ENCODE measurements at regions not wholly inside any gene's neighbourhood (a gene's known extent, or its start where the extent isn't known, plus 50 kb on each side); places are given as distances from the start of the nearest gene placed in this dataset.
"Not testable (repeated sequence)": the region's sequence is repeated elsewhere in the genome, so short reads cannot be mapped to it uniquely, and the experiment has no call there.

DNA sequence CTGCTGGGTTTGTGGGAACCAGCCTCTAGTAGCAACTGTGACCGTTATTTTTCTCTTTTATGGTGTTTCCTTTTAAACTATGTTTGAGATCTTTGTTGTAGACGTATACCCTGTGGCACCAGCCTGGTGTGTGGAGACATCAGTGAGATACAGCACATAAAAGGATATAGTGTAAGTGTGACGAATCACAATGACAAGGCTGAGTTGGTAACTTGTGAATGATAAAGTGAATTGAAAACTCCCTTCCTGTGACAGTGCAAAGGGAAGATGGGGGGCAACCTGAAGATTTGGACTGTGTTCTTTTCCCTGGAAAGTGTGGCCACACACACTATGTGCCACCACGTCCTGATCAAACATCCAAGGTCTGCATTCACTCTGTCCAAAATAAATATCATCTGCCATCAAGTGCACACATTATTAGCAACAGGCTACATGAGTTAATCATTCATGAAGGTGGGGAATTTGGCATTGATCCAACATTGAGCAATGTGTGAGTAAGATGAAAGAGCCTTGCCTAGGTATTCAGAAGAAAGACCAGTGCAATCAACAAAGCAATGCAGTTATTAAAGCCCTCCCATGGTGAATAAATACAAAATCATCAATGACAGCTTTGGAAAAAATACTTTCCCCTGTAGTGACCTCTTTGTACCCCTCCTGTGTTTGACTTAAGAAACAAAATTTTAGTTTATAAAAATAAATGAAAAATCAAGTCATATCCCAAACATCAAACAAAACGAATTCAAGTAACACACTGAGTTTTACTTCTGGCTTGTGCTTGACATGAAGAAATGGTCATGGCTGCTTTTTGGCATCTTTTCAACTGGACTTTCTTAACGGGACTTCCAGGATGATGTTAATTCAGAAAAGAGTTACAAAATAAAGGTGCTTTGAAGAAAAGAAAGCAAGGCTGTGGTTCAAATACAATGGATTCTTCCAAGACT lies 1280.5 kb upstream of the ZEB2 start:
- DNase-seq, result no peak

DNA sequence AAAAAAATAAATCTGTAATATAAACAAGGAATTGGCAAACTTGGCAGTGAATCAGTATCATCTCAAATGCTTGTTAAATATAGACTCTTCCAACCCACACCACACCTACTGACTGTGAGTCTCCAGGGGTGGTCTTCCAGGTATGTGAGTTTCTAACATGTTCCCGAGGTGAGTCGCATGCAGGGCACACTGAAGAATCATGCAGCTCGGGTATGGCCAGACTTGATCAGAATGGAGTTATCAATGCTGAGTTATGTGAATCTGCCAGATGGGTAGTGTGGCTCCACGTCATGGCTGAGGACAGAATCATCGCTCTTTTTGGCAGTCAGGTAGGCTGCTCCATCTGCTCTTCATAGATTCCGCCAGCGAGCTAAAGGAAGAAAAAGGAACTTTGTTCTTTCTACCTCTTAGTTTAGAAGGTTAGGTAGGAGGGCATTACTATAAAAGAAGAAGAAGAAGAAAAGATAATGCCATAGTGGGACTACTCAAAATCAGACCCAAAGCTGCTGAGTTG lies 1279.7 kb upstream of the ZEB2 start:
- no peak for DNase-seq

DNA sequence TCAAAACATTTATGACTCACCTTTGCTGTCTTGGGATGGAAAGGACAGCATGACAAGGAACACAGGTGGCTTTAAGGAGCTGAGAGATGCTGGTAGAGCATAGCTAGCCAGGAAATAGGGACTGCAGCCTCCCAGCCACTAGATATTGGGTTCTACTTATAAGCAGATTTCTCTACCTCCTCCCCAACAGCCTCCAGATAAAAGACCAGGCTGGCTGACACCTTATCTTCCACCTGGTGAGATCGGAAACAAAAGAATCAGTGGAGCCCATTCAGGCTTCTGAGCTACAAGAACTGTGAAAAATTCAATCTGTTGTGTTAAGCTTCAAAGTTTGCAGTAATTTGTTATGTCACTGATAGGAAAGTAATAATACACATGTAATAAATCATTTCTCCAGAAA lies 1278.5 kb upstream of the ZEB2 start:
- DNase-seq, result no peak

DNA sequence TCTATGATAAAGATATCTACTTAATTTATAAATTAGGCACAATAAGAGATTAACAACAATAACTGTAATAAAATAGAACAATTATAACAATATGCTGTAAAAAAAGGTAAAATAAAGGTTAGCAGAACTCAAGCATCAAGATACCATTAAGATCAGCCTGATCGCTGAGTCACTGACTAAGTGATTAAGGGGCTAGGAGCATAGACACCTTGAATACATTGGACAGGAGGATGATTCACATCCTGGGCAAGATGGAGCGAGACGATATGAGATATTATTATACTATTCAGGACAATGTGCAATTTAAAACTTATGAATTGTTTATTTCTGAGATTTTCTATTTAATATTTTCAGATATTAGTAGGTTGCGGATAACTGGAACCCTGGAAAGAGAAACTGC lies 1277.8 kb upstream of the ZEB2 start:
- DNase-seq, result no peak

DNA sequence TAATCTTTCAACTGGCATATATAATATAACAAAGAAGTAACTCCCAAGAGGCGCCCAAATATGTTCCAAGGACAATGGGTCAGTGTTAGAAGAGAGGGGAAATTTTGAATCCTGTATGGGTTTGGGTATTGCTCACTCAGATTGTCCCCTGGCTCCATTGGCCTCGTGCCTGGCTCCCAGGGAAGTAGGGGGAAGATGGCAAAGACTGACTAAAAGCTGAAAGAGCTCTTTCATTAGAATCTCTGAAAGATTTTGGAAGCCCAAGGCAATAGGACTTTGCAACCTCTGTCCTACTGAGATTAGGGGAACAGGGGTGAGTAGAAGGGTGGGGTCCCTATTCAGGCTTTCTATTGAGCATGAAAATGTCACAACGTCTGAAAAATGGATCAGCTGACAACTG lies 1272.8 kb upstream of the ZEB2 start:
- DNase-seq, result no peak

DNA sequence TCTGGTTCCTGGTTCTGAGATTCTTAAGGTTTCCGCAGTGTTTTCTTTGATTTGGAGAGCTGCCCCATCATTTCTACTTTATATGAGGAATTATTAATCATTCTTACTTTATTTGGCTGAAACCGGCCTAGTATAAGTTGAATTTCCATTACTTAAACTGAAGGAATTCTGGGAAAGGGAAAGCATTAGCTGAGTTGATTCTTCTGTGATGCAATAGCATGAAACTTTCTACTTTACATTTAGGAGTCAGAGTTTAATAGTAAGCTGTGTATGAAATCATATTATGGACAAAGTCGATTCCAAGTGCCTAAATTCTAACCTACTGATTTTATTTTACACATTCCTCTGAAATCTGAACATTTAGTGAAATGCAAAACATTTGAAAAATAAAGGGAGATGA lies 1269.7 kb upstream of the ZEB2 start:
- no peak for DNase-seq

DNA sequence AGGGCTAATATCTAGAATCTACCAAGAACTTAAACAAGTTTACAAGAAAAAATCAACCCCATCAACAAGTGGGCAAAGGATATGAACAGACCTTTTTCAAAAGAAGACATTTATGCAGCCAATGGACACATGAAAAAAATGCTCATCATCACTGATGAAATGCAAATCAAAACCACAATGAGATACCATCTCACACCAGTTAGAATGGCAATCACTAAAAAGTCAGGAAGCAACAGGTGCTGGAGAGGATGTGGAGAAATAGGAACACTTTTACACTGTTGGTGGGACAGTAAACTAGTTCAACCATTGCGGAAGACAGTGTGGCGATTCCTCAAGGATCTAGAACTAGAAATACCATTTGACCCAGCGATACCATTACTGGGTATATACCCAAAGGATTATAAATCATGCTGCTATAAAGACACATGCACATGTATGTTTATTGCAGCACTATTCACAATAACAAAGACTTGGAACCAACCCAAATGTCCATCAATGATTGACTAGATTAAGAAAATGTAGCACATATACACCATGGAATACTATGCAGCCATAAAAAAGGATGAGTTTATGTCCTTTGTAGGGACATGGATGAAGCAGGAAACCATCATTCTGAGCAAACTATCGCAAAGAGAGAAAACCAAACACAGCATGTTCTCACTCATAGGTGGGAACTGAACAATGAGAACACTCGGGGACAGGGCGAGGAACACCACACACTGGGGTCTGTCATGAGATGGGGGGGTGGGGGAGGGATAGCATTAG lies 1267.9 kb upstream of the ZEB2 start:
- not testable (repeated sequence) for DNase-seq

DNA sequence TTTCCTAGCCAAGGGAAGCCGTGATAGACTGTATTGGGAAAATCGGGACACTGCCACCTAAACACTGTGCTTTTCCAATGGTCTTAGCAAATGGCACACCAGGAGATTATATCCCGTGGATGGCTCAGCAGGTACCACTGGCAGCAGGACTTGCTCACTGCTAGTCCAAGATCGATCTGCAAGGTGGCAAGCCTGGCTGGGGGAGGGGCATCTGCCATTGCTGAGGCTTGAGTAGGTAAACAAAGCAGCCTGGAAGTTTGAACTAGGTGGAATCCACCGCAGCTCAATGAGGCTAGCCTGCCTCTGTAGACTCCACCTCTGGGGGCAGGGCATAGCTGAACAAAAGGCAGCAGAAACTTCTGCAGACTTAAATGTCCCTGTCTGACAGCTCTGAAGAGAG lies 1262.7 kb upstream of the ZEB2 start:
- not testable (repeated sequence) for DNase-seq

DNA sequence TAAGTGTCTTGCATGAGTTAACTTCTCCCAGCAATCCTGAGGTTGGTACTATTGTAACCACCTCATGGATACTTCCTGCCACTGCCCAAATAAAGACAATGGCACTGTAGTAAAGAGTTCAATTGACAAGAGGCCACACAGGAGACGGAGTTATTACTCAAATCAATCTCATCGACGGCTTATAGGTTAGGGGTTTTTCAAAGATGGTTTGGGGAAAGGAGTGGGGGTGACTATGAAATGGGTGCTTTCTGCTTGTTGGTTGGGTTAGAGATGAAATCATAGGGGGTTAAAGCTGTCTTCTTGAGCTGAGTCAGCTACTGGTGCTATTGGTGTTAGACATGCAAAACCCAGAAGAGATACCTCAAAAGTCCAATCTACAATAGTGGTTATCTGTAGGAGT lies 1258.0 kb upstream of the ZEB2 start:
- DNase-seq, result no peak

DNA sequence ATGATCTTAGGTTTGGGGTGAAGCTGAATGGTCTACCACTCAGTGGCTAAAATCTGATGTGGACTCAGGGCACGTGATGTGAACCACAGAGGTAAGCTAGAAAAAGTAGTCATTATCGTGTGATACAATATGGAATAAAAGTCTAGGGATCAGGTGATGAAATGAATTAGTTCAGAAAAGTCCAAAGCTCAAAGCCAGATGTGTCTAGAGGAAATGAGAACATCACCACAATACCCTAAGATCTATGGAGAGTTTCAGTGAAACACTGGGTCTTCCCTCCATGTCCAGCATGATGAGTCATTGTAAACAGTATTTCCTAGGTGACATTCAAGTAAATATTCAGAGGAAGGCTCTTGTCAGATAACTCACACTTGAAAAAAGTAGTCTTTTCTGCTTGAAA lies 1257.4 kb upstream of the ZEB2 start:
- no peak for DNase-seq

DNA sequence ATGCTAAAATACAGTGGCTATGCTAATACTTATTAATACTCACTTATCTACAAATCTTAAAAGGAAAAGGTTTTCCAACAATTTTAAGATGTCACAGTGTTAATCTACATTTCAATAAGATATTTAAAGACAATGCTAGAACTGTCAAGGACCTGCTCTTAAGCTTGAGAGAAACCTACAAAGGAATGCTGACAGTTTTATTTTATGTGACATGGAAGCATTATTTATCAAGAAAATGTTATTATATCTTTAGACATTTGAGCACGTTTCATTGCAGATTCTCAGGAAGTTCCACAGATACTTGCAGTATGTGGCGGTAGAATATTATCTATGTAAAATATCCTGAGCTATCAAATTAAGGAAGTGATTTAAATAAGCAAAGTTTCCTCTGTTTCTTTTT lies 1255.7 kb upstream of the ZEB2 start:
- no peak for DNase-seq

DNA sequence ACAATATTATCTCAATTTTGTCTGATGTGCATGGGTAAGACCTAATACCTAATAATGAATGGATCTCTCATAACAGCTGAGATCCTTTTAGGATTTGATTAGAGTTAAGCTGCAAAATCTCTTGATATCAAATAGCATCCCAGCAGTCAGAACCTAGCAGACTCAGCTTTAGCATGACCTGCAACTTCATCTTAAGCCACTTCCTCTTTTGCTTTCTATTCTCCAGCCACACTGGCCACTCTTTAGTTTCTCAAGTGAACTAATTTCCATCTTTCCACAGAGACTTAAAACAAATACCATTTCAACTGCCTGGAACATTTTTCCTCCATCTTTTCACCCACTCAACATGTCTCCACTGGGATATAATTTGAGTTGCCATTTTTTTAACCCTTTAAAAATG lies 1251.6 kb upstream of the ZEB2 start:
- DNase-seq, result no peak

DNA sequence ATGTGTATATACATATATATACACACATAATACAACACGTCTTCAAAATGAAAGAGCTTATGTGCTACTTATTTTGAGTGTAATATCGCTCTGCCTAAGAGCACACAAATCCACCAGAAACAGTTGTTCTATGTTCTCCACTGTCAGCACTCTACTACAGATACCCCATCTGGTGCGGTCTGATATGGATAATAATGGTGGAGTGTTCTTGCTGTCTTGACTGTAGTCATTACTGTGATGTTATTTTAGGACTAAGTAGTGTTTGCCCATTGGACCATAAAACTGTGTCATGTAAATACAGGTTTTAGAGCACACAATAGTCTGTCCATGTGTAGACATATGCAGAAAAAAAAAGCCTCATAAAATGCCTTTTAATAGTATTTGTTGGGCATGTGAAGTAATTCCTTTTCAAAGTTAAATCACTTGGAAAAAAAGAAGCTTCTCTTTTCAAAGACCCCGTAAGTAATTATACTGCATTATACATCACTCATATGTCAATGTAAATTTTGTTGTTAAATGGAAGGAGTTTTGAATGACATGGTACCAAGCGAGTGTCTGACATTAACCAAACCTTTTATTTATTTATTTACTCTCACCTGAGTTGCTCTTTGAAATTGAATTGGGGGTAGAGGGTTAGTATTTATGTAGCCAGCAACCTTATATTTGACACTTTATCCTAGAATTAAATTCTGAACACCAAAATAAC lies 1249.2 kb upstream of the ZEB2 start:
- no peak for DNase-seq

DNA sequence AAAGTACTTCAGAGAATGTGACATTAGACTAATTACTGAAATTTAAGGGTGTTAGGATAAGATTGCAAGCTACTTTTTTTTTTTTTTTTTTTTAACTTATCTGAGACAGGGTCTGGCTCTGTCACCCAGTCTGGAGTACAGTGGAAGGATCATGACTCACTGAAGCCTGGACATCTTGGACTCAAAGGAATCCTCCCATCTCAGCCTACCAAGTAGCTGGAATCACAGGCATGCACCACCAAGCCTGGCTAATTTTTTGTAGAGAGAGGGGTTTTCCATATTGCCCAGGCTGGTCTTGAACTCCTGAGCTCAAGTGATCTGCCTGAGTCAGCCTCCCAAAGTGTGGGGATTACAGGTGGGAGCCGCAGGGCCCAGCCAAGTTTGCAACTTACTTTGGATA lies 1246.0 kb upstream of the ZEB2 start:
- no peak for DNase-seq

DNA sequence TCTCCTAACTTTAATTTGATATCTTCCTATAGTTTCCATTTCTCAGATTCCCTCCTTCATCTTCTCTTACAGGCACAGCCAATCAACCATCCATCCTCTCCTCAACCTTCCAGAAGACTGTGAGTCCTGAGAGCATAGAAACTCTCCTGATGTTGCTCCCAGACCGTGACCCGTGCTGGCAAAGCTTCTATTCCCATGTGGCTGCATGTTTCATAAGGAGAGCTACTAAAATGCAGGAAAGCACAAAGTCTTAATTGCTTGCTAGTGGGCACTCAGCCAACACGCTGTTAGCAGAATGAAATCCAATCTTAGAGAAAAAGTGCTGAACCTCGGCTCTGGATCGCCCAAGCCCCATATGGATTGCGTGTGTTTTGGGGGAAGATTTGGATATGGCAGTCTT lies 1244.7 kb upstream of the ZEB2 start:
- no peak for DNase-seq

DNA sequence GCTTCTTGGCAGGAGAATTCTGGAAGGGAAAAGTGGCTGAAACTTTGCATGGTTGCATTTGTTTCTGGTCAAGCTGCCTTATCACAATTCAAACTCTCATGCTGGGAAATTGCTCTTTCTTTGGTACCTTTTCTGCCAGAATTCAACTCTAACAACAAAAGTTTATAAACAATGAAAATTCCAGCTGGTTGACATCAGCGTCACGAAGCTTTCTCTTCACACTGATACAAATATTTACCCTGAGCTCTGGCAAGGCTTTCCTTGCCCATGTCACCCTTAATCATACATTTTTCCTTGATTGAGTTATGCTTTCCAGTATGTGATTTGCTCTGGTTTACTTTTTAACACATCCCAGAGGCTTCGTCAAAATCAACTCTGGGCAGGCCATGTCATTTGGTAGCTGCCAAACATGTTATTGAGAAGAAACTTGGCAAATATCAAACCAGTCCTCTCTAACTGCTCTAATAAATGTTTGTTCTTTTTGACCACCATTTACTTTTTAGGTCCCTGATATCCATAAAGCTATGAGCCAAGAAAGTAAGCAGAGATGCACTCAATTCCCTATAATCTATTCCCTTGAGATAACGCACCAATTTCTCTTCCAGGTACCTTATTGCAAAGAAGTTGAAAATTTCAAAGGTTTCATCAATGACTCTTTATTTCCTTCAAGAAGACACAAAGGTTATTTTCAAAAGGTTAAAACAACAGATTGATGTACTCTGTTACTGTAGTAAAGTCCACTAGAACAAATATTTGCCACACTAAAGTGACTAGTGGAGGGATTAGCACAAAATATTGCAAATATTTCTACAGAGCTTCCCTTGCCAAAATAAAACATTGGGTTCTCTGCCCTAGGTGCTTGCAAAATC lies 1241.1 kb upstream of the ZEB2 start:
- DNase-seq, result no peak

DNA sequence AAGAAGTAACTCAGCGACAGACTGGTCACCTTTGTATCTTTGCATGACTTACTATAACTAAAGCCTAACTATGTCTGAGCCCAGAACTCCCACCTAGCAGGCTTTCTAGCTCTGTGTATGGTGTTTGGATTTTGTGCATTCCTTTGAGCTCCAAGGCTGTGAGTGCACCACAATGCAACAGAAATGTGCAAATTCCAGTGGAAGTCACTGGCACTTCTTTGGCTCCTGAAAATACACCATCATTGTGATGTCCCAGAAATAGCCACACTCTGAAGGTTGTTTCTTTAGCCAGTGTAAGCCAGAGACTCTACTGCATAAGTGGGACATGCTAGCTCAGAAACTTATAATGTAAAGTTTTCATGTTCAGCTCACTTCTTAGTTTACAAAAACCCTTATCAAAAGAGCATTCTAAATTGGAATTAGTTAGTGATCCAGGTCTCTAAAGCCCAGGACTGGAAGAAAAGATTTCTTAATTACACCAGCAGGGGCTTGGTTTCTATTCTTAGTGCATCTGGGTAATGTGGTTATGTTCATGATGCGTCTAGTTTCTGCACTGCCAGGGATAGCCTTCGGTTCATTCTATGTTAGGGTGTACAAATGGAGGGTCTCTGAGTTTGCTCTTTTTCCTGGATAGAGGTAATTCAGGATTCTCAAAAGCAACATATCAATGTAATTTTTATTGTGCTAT lies 1239.5 kb upstream of the ZEB2 start:
- no peak for DNase-seq

DNA sequence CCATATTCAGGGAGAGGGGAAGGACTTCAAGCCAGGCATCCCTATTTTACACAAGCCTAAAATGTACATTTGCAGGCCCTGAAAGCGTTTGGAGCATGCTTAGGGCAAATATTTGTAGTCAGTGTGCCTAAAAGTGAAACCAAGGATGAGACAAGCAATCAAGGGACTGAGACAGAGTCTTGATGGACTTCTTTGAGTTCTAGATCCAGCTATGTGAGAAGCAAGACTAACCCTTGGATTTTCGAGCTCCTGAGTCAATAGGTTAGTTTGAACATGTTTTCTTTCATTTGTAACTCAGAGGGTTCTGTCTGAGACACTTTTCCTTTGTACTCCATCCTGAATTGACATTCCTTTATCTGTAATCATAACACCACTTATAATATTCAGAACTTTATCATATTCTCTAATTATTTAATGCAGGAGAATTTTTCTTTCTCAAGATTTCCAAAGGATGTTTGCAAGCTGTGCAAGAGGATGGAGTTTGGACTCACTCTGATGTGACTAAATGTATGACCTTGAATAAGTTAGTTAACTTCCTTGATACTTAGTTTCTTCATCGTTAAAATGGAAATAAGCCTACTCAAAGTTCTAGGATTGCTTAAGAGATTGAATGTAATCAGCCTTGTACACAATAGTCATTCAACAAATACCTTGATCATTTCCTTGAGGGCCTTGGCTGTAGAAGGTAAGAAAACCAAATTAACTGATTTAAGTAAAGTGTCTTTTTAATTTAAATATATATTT lies 1237.8 kb upstream of the ZEB2 start:
- DNase-seq, result no peak

DNA sequence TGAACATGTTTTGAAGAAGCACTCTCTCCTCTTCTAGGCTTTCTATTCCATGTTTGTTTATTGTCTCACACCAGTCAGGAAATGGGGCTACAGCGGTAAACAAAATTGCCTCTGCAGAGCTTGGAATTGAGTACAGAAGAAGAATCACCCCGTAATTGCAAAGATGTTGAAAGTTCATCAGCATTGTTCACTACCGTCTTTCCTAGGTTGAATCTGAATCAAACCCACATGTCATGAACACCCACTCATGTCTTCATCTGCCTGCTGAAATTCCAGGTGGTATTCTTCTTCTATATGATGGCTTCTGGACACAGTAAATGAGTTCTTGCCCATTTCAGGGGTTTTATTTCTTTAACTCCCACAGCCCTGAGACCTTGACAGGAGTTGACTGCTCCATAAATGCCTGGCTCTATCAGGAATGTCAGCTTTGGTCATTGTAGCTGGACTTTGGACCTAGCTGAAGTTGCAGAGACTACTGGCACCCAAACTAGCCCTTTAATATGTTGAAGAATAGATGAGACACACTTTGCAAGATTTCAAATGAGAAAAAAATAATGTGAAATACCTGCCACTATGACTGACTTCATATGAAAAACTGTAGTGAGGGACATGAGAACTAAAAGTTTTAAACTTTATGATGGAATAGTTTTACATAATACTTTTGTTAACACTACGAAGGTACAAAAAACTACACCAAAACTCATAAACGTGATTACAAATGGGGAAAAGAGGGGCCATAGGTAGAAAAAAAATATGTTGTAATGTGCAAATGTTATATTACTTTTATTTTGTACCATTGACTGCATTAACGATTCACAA lies 1235.3 kb upstream of the ZEB2 start:
- DNase-seq, result no peak

DNA sequence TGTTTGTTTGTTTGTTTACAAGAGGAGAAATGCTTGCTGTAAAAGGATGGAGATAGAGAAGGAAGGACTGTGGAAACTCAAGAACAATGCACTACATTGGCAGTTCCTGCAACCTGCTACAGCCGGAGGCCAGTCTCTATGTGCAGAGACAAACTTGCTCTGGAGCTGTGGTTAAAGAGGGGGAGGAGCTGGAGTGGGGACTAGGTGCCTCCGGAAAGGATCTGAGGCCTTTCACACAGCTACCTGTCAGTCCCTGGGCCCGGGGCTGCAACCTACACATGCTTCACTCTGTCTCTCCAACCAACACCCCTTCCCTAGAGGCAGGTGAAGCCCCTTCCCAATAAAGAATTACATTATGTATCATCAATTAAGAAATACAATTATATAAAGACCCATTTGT lies 1234.0 kb upstream of the ZEB2 start:
- DNase-seq, result peak in 1 of 5 experiments; percentile 4

Measured in T-helper 2 cell (primary cell).